NCI-H1930 (cell line): ENCODE measurements at regions not wholly inside any gene's neighbourhood (a gene's known extent, or its start where the extent isn't known, plus 50 kb on each side); places are given as distances from the start of the nearest gene placed in this dataset.
A peak's percentile ranks its signal among the peaks of the same experiment; 100 is the strongest.
"Not testable (repeated sequence)": the region's sequence is repeated elsewhere in the genome, so short reads cannot be mapped to it uniquely, and the experiment has no call there.

ENCODE experiments used
- DNase-seq, 2 experiments: peaks; one replicate each; lab custom pipeline; 2025; lab: John Stamatoyannopoulos, UW

- DNase-seq = no peak
These were observed 229.8 kb upstream of the LUZP2 start for GRCh38 chr11:24267014-24267413.

GRCh38 chr11:24271798-24272197 lies 225.1 kb upstream of the LUZP2 start:
- DNase-seq = no peak

GRCh38 chr11:24274214-24274781 lies 222.6 kb upstream of the LUZP2 start:
- not testable (repeated sequence) for DNase-seq

GRCh38 chr11:24286238-24286637 lies 210.6 kb upstream of the LUZP2 start:
- DNase-seq = no peak

- no peak for DNase-seq
These were observed 207.6 kb upstream of the LUZP2 start for GRCh38 chr11:24289301-24289700.

- no peak for DNase-seq
These were observed 202.9 kb upstream of the LUZP2 start for GRCh38 chr11:24293964-24294363.

DNA sequence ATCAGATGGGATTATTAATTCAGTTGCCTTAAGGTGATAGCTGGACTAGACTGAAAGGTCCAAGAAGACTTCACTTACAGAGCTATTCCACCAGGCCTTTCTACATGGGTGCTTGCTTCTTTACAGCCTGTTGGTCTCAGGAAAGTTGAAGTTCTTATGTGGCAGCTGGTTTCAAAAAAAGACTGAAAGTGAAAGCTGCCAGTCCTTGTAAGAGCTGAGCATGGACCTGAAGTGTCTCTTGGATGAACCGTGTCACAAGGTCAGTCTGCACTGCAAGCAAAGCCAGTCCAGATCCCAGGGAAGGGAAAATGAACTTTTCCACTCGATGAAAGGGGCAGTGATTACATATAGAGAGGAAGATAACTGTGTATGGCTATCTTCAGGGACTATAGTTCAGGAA lies 201.5 kb upstream of the LUZP2 start:
- no peak for DNase-seq

GRCh38 chr11:24297461-24297860 lies 199.4 kb upstream of the LUZP2 start:
- DNase-seq = no peak

DNA sequence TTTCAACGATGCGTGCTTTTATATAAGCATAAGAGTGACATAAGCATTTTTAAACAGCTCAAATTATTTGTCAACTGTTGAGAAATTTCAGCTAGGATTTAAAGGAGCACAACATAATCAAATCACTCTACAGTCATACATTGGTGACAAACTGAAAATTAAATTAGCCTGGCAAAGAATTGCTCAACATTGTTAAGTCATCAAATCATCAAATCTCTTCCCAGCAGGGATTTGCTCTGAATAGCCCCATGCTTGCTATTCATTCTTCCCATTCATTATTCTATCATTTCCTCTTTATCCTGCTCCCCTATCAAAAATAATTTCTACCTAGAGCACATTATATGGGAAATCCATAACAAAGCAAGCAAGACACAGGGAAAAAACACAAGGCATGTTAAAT lies 198.7 kb upstream of the LUZP2 start:
- peak; percentile 21 to 29 for DNase-seq

DNA sequence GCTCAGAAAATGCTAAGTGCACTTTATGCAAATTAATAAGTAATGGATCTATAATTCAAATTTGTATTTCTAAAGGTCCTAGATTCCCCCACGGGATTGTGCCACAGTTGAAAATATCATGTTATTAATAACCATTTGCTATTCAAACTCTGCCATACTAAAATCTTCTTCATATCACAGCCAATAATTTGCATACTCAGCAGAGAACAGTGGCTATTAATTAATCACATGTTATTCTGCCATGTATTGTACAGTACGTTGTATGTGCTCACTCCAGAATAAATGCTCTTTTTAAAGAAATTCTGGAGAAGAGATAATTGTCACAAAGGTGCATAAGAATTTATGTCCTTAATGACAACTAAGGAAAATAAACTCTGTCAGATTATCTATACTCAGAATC lies 184.9 kb upstream of the LUZP2 start:
- no peak for DNase-seq

DNA sequence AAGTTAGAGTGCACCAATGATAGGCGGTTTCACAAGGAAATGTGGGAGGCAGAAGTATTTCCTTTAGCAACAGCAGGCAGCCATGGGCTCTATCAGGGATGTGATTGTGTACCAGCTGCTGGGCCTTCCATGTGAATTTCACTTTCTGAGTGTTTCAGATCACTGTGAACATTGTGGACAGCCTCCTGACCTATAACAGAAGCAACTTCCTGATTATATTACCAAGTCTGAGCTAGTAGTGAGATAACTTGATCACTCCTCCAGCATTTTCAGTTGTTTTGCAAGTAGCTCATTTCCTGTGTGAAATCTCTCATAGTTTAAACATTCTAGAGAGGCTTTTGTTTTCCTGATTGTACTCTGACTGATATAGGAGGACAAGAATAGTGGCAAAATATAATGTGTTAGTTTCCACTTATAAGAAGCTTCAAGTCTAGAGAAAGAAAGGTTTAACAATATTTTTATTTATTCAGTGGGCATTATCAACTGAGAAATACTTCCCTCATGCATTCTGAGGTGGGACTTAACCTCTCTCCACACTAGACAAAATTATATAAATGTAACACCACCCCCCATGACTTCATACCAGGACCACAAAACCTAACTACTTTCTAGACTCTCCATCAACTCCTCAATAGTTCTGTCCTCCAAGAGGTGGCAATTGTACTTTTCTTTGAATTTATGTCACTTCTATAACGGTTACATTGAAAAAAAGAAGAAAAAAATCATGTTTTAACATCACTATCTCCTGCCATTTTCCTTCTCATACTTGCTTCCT lies 184.2 kb upstream of the LUZP2 start:
- no peak for DNase-seq

- DNase-seq = no peak
These were observed 175.6 kb upstream of the LUZP2 start for GRCh38 chr11:24321229-24321628.

GRCh38 chr11:24324211-24324610 lies 172.6 kb upstream of the LUZP2 start:
- no peak for DNase-seq

DNA sequence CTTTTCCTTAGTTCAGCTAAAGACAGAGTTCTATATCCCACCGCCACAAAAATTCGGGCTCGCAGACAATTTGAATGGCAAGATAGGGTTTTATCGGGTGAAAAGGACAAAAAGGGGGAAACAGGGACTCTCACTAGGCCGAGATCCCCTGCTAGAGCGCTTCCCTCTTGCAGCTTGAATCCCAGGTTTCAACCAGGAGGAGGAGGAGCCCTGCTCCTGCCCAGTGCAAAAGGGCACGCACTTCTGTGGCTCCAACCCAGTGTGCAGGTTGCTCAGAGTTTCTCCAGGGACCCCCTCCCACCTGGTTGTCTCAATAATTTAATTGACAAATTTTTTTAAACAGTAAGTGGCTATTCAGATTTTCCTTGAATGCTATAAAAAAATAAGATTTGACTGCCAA lies 152.6 kb upstream of the LUZP2 start:
- no peak for DNase-seq

- no peak for DNase-seq
These were observed 147.9 kb upstream of the LUZP2 start for GRCh38 chr11:24348908-24349307.

- DNase-seq = no peak
These were observed 145.7 kb upstream of the LUZP2 start for GRCh38 chr11:24351179-24351578.

- no peak for DNase-seq
These were observed 140.4 kb upstream of the LUZP2 start for GRCh38 chr11:24356501-24356900.

- DNase-seq = no peak
These were observed 139.0 kb upstream of the LUZP2 start for GRCh38 chr11:24357620-24358410.

DNA sequence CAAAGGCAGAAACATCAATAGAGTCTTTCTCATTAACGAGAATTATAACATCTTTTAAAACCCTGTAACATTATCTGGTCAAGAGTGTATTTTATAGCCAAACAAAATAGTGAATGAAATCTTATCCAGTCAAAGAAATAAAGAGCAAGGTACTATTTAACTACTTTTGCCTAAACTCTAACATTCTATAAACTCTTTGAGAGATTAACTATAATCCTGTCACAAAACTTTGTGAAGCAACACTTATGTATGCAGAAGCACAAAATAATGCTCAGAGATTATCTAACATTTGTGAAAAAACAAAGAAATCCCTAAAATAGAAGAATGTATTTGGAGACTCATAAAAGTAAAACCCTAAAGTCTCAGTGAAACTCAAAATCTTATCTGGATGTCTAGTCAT lies 124.4 kb upstream of the LUZP2 start:
- no peak for DNase-seq

DNA sequence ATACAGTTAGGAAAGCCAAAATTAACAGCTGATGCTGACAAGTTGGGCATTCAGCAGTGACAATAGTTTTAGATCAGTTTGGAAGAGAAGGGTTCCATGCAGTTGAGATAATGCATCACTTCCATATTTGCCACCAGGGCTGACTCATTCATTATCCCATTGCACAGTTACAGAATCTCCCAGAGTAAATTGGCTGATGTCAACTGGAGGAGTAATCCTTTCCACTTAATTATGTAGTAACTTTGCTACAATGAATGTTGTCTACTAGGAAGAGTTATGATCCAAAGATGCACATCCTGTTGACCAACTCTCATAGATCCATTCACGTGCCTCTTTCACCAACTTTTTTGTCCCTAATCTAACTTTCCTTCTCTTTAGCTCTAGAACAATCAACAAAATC lies 123.3 kb upstream of the LUZP2 start:
- DNase-seq = no peak

DNA sequence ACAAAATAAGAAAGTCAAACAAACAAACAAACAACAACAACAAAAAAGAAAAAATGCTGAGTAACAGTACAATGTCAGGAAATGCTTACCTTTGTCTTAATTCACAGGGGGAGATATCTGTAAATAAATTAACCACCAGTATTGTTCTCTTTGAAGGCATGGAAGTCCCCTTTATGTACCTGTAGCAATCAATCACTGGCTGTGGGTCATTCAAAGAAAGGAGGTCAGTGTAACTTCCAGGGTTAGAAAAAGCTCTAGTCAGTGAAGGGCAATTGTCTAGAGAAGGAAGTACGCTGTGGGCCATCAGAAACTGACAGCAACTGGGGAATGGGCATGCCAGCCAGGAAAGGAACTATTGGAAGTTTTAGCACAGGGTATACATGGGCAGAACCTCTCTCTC lies 121.5 kb upstream of the LUZP2 start:
- no peak for DNase-seq

GRCh38 chr11:24375931-24376330 lies 120.9 kb upstream of the LUZP2 start:
- no peak for DNase-seq

- DNase-seq = no peak
These were observed 113.7 kb upstream of the LUZP2 start for GRCh38 chr11:24383137-24383536.
